HG02938 (cell line): ENCODE measurements at regions not wholly inside any gene's neighbourhood (a gene's known extent, or its start where the extent isn't known, plus 50 kb on each side); places are given as distances from the start of the nearest gene placed in this dataset.

Experiments used
- ATAC-seq: cut with Tn5 transposase; IDR thresholded peaks from one replicate; pipeline ENCODE4 v1.9.1; 2021; ENCODE audit warnings: mild to moderate bottlenecking, moderate library complexity; ENCODE audit not compliant: unreplicated experiment

DNA sequence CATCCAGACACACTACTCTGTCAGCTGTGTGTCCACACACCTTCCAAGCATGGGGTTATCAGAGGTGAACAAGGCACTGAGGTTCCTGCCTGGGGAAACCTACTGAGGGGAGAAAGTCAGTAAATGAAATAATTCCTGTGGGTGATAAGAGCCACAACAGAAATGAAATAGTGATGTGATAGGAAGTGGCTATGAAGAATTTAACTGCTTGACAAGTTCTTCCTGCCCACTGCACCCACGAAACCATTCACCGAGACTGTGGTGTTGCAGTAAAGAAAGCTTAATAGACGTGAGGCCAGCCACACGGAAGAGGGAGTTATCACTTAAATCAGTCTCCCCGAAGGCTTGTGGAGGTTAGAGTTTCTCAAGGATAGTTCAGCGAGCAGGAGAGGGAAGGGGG lies 353.1 kb downstream of the UQCRFS1 start:
- no peak for ATAC-seq

DNA sequence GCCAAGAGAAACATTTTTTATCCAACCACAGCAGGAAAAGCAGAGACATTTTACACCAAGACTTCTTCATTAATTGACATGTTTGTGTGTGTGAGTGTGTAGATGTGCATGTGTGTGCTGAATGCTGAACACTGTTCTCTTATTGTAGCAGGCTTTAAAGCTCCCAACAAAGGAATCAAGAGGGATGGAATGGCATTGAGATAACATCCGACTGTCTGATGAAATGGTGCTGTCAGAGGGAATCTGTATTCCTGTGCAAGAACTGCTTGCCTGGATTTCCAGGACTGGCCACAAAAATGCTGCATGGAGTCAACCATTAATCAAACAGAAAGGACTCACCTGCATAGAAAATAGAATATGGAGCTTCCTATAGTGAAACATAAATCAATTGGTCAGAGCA lies 354.0 kb downstream of the UQCRFS1 start:
- no peak for ATAC-seq

DNA sequence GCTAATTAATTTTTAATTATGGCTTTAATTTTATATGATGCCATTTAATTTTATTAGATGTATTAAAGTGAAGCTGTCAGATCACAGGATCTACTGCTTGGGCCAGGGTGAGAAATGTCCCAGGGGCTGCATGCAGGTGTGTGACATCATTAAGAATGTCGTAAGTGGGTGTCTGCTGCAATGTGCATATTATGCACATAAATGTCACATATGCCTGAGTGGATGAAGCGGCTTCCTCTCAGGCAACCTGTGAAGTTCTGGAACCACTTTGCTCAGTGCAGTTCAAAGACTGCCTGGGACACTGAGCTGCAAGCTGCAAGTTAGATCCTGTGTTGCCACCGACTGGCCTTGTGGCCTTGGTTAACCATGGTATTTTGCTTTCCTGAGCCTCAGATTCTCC lies 355.0 kb downstream of the UQCRFS1 start:
- ATAC-seq: no peak

DNA sequence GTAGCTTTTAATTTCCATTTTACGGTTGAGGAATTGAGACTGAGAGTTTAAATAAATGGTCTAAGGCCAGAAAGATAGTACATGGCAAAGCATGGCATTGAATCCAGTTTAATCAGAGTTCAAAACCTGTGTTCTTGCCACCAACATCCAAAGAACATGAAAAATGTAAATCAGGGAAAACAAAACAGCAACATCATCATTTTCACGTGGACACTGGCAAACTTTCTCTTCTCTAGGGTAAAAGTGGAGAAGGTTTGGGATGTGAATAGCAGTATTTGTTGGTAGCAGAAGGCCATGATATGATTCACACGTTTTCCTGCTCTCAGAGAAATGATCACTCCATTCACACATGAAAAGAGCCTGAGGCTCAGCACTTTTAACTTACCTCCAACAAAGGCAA lies 357.7 kb downstream of the UQCRFS1 start:
- no peak for ATAC-seq

DNA sequence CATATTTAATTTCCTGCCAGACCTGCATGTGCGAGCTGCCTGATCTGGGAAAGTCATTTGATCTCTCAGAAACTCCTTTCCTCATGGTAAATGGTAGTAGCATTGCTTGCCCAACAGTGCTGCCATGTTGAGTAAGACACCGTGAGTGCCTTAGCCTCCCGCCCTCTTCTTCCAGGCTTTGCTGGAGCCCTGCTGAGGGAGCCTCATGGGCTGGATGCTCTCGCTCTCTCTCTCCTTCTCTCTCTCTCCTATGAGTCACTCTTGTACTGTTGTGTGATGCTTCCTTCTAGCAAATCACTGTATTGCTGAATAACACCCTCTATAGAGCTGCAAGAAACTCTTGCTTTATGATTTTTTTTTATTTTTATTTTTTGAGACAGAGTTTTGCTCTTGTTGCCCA lies 365.5 kb downstream of the UQCRFS1 start:
- ATAC-seq: no peak

DNA sequence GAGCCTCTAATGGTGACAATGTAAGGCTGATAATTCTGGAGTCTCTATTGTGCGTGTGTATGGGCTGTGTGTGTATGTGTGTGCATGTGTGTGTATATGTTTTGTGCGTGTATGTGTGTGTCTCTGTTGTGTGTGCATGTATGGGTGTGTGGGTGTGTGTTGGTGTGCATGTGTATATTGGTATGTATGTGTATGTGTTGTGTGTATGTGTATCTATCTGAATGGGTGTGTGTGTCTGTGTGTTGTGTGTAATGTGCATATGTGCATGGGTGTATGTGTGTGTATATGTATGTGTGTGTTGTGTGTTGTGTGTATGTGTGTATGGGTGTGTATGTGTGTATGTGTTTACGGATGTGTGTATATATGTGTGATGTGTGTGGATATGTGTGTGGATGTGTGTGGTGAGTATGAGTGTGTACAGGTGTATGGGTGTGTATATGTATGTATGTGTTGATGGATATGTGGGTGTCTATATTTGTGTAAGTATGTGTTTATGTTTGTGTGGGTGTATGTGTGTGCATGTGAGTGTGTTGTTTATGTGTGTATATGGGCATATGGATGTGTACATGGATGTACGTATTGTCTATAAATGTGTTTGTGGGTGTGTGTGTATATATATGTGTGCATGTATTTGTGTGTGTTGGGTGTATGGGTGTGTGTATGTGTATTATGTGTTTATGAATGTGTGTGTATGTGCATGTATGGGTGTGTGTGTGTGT lies 366.7 kb downstream of the UQCRFS1 start:
- no peak for ATAC-seq

DNA sequence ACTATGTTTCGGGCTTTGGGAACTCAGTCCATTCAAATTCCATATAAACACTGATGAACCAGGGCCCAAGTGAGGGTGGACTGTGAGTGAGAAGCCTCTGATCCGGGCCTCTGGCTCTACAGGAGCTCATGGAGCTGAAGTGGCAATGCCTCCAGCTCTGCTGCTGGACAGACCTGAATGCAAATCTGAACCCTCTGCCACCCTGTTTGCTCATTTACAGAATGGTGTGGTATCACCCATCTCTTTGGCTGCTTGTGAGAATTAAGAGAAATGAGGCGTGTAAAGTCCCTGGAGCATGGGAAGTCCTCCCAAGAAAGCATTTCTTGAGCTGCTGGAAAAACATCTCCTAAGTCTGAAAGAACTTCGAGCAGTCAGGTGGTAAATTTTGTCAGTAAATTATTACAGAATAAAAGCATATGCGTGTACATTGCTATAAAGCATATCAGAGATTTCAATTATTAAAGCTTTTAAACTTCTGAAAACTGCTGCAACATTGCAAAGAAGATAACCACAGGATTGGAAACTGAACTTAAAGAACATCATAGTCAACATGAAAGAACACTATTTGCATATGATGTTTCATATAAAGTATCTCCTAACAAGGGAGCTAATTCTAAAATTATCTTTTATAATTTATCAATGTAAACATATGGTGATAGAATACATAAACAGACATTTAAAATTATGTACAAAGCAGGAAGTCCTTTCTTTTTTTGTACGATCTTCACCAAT lies 369.0 kb downstream of the UQCRFS1 start:
- ATAC-seq: no peak

DNA sequence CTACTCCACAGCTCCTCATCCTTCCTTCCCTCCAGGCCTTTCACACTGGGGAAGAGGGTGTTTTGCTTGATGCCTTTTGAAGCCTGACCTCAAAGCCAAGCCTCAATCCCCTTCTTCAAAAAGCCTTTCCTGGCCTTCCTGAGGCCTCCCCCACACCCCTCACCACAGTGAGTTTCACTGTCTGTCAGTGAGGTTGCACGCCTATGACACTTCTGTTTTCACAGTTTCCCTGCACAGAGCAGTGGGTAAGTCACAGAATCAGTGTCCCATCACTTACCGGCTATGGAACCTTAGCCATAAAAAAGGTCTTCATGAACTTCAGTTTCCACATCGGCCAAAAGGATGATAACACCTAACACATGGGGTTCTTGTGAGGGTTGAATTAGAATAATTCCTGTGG lies 371.4 kb downstream of the UQCRFS1 start:
- no peak for ATAC-seq

DNA sequence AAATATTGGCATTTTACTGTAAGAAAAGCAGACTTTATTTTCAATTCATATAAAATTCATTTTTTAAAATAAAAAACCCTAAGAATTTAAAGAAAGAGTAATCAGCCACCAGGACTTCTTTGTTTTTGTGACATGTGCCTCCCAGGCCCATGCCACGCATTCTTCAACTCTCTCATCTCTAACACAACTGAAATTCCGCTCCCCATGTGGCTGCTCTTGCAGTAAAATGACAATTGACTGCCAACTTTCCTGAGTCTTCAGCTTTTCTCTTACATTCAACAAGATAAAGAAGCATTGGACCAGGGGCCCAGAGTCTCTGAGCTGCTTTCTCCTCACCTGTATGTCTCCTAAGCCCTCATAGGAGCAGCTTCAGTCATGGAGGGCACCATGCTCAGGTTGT lies 372.1 kb downstream of the UQCRFS1 start:
- ATAC-seq: no peak

DNA sequence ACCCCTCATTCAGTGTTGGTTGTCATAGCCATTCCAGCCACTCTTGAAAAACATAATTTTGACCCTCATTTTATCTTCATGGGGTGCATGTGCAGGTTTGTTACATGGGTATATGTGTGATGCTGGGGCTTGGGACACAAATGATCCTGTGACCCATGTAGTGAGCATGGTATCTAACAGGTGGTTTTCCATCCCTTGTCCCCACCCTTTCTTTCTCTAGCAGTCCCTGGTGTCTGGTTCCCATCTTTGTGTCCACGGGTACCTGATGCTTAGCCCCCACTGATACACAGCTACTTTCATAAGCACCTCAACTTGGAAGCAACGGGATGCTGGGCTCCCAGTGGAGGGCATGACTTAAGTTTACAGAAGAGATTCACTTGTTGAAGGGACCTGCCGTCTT lies 373.5 kb downstream of the UQCRFS1 start:
- no peak for ATAC-seq

DNA sequence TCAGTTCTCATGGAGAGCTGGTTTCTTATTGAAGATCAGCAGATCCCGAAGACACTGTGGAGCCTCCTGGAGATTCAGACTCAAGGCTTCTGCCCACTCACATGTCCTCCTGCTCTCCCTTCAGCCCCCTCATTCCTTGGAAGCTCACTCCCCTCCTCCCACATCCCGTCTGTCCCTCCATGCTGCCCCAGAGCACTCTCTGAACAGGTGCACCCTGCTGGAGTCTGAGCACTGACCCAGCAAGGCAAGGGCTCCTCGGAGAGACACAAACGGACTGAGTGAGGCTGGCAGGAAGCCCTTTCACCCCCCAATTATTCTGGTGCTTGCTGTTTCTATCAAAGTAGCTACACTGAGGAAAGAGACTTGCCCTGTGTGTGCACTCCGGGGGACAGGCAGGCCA lies 374.0 kb downstream of the UQCRFS1 start:
- ATAC-seq: no peak

DNA sequence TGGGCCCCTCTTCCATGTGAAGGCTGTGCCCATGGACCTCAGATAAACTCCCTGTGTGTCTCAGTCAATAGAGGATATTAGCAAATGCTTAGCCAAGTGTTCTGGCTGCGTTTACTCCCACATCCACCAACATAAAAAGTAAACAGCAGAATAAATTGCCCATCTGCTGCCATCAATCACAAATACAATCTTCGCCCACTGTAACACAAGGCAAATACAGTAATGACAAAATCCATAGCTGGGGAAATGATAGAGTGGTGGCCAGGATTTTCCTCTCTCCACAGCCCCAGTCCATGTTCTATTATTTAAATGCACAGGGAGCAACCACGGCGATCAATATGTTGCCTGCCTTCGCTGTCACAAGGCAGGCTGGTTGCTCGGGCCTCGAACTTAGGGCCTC lies 376.5 kb downstream of the UQCRFS1 start:
- ATAC-seq: no peak

DNA sequence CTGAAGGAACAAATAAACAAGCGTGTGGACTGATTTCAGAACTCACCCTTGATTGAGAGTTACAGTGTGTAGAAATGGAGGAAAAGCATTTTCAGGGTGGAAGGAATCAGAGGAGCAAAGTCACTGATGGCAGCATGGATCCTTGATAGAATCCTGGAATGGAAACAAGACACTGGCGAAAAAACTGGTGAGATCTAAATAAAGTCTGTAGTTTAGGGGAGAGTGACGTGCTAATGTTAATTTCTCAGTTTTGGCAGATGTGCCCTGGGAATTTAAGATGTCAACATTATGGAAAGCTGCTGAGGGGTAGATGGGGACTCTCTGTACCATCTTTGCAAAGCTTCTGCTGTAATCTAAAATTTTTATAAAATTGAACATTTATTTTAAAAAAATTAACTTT lies 378.0 kb downstream of the UQCRFS1 start:
- no peak for ATAC-seq

DNA sequence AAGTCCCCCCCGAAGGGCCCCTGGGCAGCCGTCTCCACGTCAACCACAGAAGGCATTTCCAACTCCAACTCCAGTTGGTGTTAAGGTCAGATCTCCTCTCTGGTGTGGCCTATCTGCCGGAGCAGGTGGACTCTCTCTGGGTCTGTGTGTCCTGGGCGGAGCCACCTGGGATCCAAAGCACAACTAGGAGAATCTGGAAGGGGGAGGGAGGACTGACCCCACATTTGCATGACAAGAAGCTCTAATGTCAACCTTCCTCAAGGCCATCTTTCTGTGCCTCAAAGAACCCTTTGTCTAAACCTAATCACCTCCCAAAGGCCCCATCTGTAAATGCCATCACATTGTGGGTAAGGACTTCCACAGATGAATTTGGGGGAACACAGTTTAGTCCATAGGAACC lies 381.5 kb downstream of the UQCRFS1 start:
- no peak for ATAC-seq

DNA sequence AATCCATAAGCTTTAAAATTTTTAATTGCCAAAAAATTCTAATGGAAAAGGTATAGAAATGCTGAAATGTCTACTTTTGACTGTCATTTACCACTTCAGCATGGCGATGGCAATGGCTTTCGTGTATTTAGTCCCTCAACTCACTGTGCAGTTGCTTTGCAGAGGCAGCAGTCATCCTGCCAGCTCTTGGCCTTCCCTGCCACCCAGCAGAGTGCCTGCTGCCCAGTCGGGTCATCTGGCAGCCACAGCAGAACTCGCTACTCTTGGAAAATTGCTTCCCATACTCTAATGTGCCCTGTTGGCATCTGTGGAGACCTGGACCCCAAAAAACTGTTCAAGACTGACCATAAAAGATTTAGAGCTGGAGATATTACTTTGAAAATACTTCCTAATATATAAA lies 383.2 kb downstream of the UQCRFS1 start:
- no peak for ATAC-seq

DNA sequence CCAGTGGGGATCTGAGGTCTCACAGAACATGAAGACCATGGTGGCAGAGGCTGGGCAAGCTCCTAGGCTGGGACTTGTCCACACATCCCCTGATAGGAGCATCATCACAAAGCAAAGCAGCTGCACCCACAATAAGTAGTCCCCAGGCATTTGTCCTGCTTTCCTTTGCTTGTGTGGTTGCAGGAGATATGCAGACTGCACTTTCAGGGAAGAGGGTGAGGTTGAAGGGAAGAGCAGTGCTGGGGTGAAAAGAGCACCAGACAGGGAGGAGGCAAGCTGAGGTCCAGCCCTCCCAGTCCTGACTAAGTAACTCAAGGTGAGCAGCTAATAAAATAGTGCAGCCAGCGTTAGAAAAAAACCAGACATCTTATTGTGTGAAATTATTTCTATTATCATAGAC lies 383.6 kb downstream of the UQCRFS1 start:
- no peak for ATAC-seq

DNA sequence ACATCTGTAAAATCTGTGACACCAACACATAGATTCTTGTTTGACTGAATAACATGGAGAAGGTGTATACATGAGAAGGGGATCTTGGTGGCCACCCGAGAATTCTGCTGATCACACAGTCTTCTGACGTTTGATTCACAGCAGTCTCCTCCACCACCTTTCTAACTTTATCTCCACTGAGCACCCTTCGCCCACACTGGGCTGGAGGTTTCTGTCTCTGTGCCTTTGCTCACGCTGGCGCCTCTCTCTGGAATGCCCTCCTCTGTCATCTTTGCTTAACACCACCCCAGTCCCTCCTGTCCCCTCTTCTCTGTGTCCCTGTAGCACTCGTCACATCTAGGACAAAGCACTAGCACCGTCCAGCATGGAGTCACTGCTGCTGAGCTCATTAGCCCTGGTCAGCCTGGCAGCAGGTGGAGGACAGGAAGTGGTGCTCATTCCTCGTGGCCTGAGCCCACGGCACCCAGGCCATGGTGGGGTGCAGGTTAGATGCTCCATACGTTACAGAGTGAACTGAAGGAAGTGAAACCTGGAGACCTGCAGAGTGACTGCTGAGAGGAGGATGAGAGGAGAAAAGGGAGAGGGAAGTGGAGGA lies 384.6 kb downstream of the UQCRFS1 start:
- ATAC-seq: no peak

DNA sequence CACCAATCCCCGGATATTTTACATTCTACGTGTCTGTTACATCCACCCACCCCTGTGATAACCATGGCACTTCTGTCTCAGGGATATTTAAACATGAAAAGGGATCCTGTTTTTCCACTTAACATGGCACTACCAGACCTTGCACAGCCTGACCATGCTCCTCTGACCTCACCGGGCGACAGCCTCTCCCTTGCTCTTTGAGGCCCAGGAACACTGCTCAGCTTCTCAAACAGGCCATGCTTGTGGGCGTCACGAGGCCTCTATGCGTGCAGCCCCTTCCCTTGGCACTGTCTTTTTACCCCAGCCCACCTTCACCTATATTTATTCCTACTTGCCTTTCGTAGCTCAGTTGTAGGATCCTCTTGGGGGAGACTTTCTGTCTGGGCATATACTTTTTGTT lies 385.6 kb downstream of the UQCRFS1 start:
- no peak for ATAC-seq

DNA sequence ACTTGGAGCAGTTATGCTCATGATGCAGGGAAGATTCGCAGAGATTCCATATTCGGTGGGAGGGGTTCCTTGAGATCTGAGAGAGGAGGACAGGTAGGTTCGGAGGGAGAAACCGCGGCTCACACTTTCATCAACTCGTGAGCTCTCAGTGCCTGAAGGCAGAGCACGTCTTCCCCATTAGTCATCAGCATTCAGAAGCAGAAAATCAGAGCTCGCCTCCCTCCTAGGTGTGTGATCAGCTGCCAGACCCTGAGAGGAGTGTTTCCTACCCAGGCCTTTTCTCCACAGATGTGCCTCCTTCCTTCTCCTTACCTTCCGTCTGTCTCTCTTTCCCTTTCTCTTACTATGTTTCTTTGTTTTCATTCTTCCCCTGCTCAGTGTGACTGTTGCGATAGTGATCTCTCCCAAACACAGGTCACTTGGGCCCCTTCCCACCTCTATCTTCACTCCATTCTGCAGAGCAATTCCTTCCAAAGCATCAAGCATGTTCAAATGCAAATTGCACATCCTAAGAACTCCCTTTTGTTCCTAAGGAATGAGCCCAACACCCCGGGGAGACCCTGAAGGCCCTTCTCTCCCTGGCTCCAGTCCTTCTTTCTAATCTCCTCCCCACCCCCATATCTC lies 389.5 kb downstream of the UQCRFS1 start:
- ATAC-seq: no peak

DNA sequence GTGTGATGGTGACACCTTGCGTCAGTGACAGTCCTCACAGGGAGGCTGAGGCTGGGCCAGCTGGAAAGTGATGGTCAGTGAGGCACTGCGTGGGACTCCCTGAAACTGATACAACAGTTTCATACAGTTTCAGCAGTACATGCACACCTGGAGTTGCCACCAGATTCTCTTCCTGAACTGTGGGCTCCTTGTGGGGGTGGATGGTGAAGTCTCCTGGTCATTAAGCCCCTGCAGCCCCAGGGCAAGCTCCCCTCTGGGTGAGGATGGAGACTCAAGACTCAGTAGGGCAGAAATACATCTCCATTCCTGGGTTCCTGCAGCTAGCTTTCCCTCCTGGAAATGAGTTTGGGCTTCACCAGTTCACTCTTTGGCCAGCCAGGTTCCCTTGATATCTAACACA lies 392.7 kb downstream of the UQCRFS1 start:
- no peak for ATAC-seq

DNA sequence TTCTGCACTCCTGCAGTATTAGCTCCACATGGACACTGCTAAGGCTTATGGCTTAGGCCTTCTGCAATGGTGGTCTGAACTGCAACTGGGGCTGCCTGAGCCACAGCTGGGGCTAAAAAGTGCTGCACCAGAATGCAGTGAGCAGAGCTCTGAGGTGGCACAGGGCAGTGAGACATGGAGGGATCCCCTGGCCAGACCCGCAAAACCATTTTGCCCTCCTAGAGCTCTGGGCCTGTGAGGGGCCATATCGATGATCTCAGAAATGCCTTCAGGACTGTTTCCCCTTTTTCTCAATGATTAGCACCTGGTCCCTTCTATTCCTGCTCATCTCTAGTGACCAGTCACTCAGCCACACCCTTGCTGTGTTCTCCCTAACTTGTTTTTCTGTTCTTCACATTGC lies 397.7 kb downstream of the UQCRFS1 start:
- ATAC-seq: no peak

DNA sequence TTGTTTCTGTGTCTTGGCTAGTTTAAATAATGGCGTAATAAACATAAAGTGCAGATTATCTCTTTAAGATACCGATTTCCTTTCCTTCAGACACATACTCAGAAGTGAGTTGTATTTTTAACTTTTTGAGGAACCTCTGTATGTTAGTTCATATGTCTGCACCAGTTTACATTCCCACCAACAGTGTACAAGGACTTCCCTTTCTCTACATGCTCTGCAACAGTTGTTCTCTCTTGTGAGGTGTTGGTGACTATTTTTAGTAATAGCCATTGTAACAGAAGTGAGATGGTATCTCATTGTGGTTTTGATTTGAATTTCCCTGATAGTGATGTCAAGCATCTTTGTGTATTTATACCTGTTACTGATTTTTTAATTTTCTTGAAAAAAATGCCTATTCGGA lies 418.6 kb downstream of the UQCRFS1 start:
- ATAC-seq: no peak
